B cell (primary cell): ENCODE measurements at regions not wholly inside any gene's neighbourhood (a gene's known extent, or its start where the extent isn't known, plus 50 kb on each side); places are given as distances from the start of the nearest gene placed in this dataset.

Experiments
- ATAC-seq: fragments of 200-7000 bp; cut with Tn5 transposase; one replicate; pipeline ENCODE4 v1.10.0; 2021; ENCODE audit warnings: low read depth, mild to moderate bottlenecking, moderate number of reproducible peaks, moderate library complexity
- CTCF ChIA-PET: fragments of 350-600 bp; sonication (Branson Sonifier 250); formaldehyde crosslinking; loops from one replicate; lab custom pipeline; 2021; ENCODE audit warnings: antibody characterized with exemption, inconsistent platforms; lab: Charles Lee
- POLR2A ChIA-PET: fragments of 350-600 bp; sonication (Branson Sonifier 250); formaldehyde crosslinking; loops from one replicate; lab custom pipeline; 2021; ENCODE audit warnings: antibody characterized with exemption; lab: Charles Lee
- DNase-seq: peaks from one replicate; pipeline ENCODE4 v3.0.0; 2013
- H2AFZ ChIP-seq: 2 replicates; pipeline ENCODE4 v1.6.1; 2012; ENCODE audit warnings: mild to moderate bottlenecking, low read depth, low read length; ENCODE audit not compliant: insufficient read depth, poor library complexity, severe bottlenecking
- H3K27ac ChIP-seq, 2 donors: 1 replicate in 1 of 2; 2 replicates in 1 of 2; pipeline ENCODE4 v1.5.1; 2012 to 2013; ENCODE audit warnings: low read length in 2 of 2, mild to moderate bottlenecking in 2 of 2, moderate library complexity in 1 of 2
- H3K27me3 ChIP-seq, 4 experiments: fragments of 200-600 bp in 1 of 4; sonication (generic) in 1 of 4; replicated peaks in 1 of 4; 1 replicate in 2 of 4; 2 replicates in 2 of 4; pipeline versions ENCODE4 v1.6.1 to v1.7.0; 2013 to 2016; ENCODE audit warnings: low read length in 3 of 4, mild to moderate bottlenecking in 2 of 4, mixed read lengths in 1 of 4, moderate library complexity in 1 of 4; ENCODE audit not compliant: insufficient read depth in 4 of 4, control insufficient read depth in 3 of 4; ENCODE audit errors: control extremely low read depth in 1 of 4
- H3K36me3 ChIP-seq, 2 experiments: replicated peaks in 1 of 2; 1 replicate in 1 of 2; 2 replicates in 1 of 2; pipeline versions ENCODE4 v1.6.1 to v1.7.1; 2013; ENCODE audit warnings: low read length in 1 of 2; ENCODE audit not compliant: insufficient read depth in 2 of 2, control insufficient read depth in 1 of 2; ENCODE audit errors: control extremely low read depth in 1 of 2, extremely low read depth in 1 of 2
- H3K4me1 ChIP-seq, 2 donors: fragments of 200-600 bp in 1 of 2; sonication (generic) in 1 of 2; 1 replicate in 1 of 2; 2 replicates in 1 of 2; pipeline versions ENCODE4 v1.5.1 to v1.6.1; 2013 to 2017; ENCODE audit warnings: low read length in 2 of 2; ENCODE audit not compliant: control insufficient read depth in 2 of 2, insufficient read depth in 2 of 2
- H3K4me2 ChIP-seq: replicated peaks from 2 replicates; pipeline ENCODE3; 2012; ENCODE audit warnings: mild to moderate bottlenecking, low read depth, low read length; ENCODE audit not compliant: poor library complexity, severe bottlenecking
- H3K4me3 ChIP-seq, 5 experiments: fragments of 200-600 bp in 1 of 5; sonication (generic) in 1 of 5; 1 replicate in 3 of 5; 2 replicates in 2 of 5; pipeline versions ENCODE4 v1.5.1 to v1.7.0; 2011 to 2016; ENCODE audit warnings: low read length in 4 of 5, mild to moderate bottlenecking in 4 of 5, low read depth in 2 of 5, control low read depth in 1 of 5, moderate library complexity in 1 of 5; ENCODE audit not compliant: insufficient read depth in 1 of 5; ENCODE audit errors: control extremely low read depth in 1 of 5, extremely low read depth in 1 of 5
- H3K79me2 ChIP-seq: fragments of 200-600 bp; sonication (generic); one replicate; pipeline ENCODE4 v1.6.0; 2016; ENCODE audit warnings: low read length; ENCODE audit not compliant: control insufficient read depth, insufficient read depth
- H3K9ac ChIP-seq: fragments of 200-600 bp; sonication (generic); 2 replicates; pipeline ENCODE4 v1.6.1; 2017; ENCODE audit warnings: mild to moderate bottlenecking, low read length, moderate library complexity
- H3K9me3 ChIP-seq, 3 donors: one replicate each; pipeline versions ENCODE4 v1.6.1 to v1.7.1; 2013; ENCODE audit warnings: low read length in 2 of 3; ENCODE audit not compliant: control insufficient read depth in 2 of 3, insufficient read depth in 1 of 3; ENCODE audit errors: control extremely low read depth in 1 of 3
- H4K20me1 ChIP-seq: 2 replicates; pipeline ENCODE4 v1.6.0; 2012; ENCODE audit warnings: mild to moderate bottlenecking, low read length; ENCODE audit not compliant: insufficient read depth, control insufficient read depth, poor library complexity, severe bottlenecking
- H3K27ac Mint-ChIP-seq: one replicate; pipeline ENCODE4 v1.8.0; 2021; ENCODE audit warnings: mixed read lengths
- H3K27me3 Mint-ChIP-seq: one replicate; pipeline ENCODE4 v1.8.0; 2021; ENCODE audit warnings: mixed read lengths
- H3K4me1 Mint-ChIP-seq: one replicate; pipeline ENCODE4 v1.8.0; 2021; ENCODE audit warnings: mixed read lengths
- H3K4me3 Mint-ChIP-seq: one replicate; pipeline ENCODE4 v1.8.0; 2021; ENCODE audit warnings: mixed read lengths
- H3K9me3 Mint-ChIP-seq: one replicate; pipeline ENCODE4 v1.8.0; 2022; ENCODE audit warnings: mixed read lengths; ENCODE audit not compliant: insufficient read depth
- EZH2 ChIP-seq: IDR thresholded peaks from 2 replicates; pipeline ENCODE4 v1.6.1; 2012; ENCODE audit warnings: borderline replicate concordance, low read depth, mild to moderate bottlenecking, moderate library complexity, low read length; ENCODE audit not compliant: insufficient read depth, poor library complexity, severe bottlenecking
- WGBS: methylation state at CpG from one replicate; pipeline ENCODE4 v1.1.5; 2013; ENCODE audit warnings: missing lambda C conversion rate; ENCODE audit not compliant: insufficient coverage; 5-methylcytosine and 5-hydroxymethylcytosine counted together
- intact Hi-C: fragments of 100-400 bp; cut with micrococcal nuclease; formaldehyde crosslinking; loops from one replicate; pipeline ENCODE4 v1.10.0; 2022
- TF ChIP-seq, protein P1 (sequence below): fragments of 200-600 bp; IDR thresholded peaks from one replicate; pipeline ENCODE4 v1.8.0; 2022; ENCODE audit warnings: antibody characterized with exemption, mild to moderate bottlenecking

- H3K9me3 Mint-ChIP-seq = no peaks in the 10 kb centered on the region
- H3K27ac Mint-ChIP-seq = no peak overlapping the region
- intact Hi-C loops = no loop called here
- no peak overlapping the region for H3K9ac ChIP-seq
- no peak overlapping the region for H3K4me2 ChIP-seq
- H4K20me1 ChIP-seq = no peaks in the 10 kb centered on the region
- H3K4me3 Mint-ChIP-seq = no peak overlapping the region
- CTCF ChIA-PET = interaction anchor here (0.9 kb wide), 1 partner anchor 53 kb away, joined by 3 read pairs; no protein-coding TSS in a partner anchor
- no peaks in the 10 kb centered on the region for H3K79me2 ChIP-seq
- H3K27ac ChIP-seq = no peak overlapping the region
- WGBS = 47% methylated on average over 2 of the region's 2 CpGs
- H3K4me3 ChIP-seq = no peak overlapping the region
- no peaks in the 10 kb centered on the region for H3K36me3 ChIP-seq
- H3K27me3 ChIP-seq = peaks cover 0 to 4% (median 0%) of the 10 kb centered on the region in 4 experiments
- POLR2A ChIA-PET = no interaction called here
- no peaks in the 10 kb centered on the region for H3K4me1 Mint-ChIP-seq
- ATAC-seq = no peak
- H2AFZ ChIP-seq = no peak overlapping the region
- no peak for DNase-seq
- peaks cover 11% of the 10 kb centered on the region for H3K27me3 Mint-ChIP-seq
- TF ChIP-seq, protein P1, sequence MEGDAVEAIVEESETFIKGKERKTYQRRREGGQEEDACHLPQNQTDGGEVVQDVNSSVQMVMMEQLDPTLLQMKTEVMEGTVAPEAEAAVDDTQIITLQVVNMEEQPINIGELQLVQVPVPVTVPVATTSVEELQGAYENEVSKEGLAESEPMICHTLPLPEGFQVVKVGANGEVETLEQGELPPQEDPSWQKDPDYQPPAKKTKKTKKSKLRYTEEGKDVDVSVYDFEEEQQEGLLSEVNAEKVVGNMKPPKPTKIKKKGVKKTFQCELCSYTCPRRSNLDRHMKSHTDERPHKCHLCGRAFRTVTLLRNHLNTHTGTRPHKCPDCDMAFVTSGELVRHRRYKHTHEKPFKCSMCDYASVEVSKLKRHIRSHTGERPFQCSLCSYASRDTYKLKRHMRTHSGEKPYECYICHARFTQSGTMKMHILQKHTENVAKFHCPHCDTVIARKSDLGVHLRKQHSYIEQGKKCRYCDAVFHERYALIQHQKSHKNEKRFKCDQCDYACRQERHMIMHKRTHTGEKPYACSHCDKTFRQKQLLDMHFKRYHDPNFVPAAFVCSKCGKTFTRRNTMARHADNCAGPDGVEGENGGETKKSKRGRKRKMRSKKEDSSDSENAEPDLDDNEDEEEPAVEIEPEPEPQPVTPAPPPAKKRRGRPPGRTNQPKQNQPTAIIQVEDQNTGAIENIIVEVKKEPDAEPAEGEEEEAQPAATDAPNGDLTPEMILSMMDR = no peak
- no peak for TF ChIP-seq EZH2
- H3K4me1 ChIP-seq = no peaks in the 10 kb centered on the region
- H3K9me3 ChIP-seq = no peaks in the 10 kb centered on the region
These were observed 165.0 kb upstream of the GLRA1 start for GRCh38 chr5:152089644-152090043.

- no peak overlapping the region for H3K27ac ChIP-seq
- no peaks in the 10 kb centered on the region for H3K4me1 ChIP-seq
- Mint-ChIP-seq H3K4me3 (no peak overlapping the region), H3K9me3 (no peaks in the 10 kb centered on the region), H3K27ac (no peak overlapping the region), H3K4me1 (no peaks in the 10 kb centered on the region), H3K27me3 (peaks cover 11% of the 10 kb centered on the region)
- no peak overlapping the region for H2AFZ ChIP-seq
- no peak overlapping the region for H3K4me2 ChIP-seq
- peaks cover 0 to 4% (median 0%) of the 10 kb centered on the region in 4 experiments for H3K27me3 ChIP-seq
- WGBS = no CpG with 5 or more reads among the region's 3 CpGs
- no peaks in the 10 kb centered on the region for H3K9me3 ChIP-seq
- no peaks in the 10 kb centered on the region for H3K79me2 ChIP-seq
- H3K4me3 ChIP-seq = no peak overlapping the region
- no peaks in the 10 kb centered on the region for H3K36me3 ChIP-seq
- H4K20me1 ChIP-seq = no peaks in the 10 kb centered on the region
- ChIA-PET POLR2A (no interaction called here), CTCF (interaction anchor here (0.9 kb wide), 1 partner anchor 56 kb away, joined by 3 read pairs; no protein-coding TSS in a partner anchor)
- intact Hi-C loops = no loop called here
- TF ChIP-seq EZH2 = no peak
- TF ChIP-seq, protein P1 = no peak
- no peak overlapping the region for H3K9ac ChIP-seq
- ATAC-seq (no peak), DNase-seq (no peak)
These were observed 162.0 kb upstream of the GLRA1 start for GRCh38 chr5:152086668-152087067.
